ENCODE measurements at regions not wholly inside any gene's neighbourhood (a gene's known extent, or its start where the extent isn't known, plus 50 kb on each side); places are given as distances from the start of the nearest gene placed in this dataset.
A peak's percentile ranks its signal among the peaks of the same experiment; 100 is the strongest.

- TF ChIP-seq YY1 (IDR thresholded peaks at IDR 0.05; ENCODE audit: borderline replicate concordance in 1 of 3, control insufficient read depth in 1 of 3, extremely low read depth in 1 of 3, insufficient read depth in 3 of 3, insufficient read length in 1 of 3, insufficient replicate concordance in 2 of 3, low read depth in 1 of 3, low read length in 2 of 3) (peak in 2 of 3 experiments; percentile 52 to 84), ZNF165 (CRISPR knock-in tag; IDR thresholded peaks at IDR 0.05; ENCODE audit: borderline replicate concordance) (no peak)
These were observed 282.3 kb downstream of the EIPR1 start (continued) for GRCh38 chr2:3094999-3095958.

DNA sequence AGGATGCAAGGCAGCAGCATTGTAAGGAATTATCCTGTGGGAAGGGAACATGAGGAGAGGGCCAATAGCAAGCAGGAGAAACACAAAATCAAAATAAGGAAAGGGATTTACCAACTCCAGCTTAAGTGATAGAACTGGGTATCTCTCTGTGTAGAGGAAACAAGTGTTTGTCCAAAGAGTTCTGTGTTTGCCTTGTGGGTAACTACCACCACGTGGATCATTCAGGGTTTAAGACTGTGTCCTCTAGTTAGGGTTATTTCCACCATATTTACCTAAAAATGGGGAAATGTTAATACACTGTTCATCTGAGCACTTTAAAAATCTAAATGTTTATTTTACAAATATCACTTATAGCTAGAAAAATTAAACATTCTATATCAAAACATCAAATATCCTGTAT lies 283.3 kb downstream of the EIPR1 start:
- no peak for FAIRE-seq
- Histone ChIP-seq H3K9me1 (ENCODE audit: control insufficient read depth, insufficient read depth, low read length) (peaks cover 3% of the 10 kb centered on the region), H3K4me1 (replicated peaks in 1 of 2; ENCODE audit: control insufficient read depth in 2 of 2, insufficient read depth in 2 of 2, low read length in 2 of 2) (peaks cover 13% of the 10 kb centered on the region in 2 experiments; a peak in 3 of 5 replicates), H2AFZ (ENCODE audit: low read depth, low read length) (peak overlapping the region; percentile 81; the same call in 1 of the 2 replicates), H3K9me3 (replicated peaks; ENCODE audit: control insufficient read depth, insufficient read depth, low read depth, low read length) (no peaks in the 10 kb centered on the region), H3K4me2 (ENCODE audit: insufficient read depth, low read length) (no peak overlapping the region), H3K27me3 (ENCODE audit: control insufficient read depth in 2 of 2, insufficient read depth in 2 of 2, low read length in 2 of 2) (peaks cover 5 to 20% of the 10 kb centered on the region in 2 experiments; a peak in 4 of 5 replicates), H3K9ac (ENCODE audit: insufficient read depth in 1 of 2, low read depth in 2 of 2, low read length in 2 of 2) (no peak overlapping the region), H3K36me3 (ENCODE audit: control insufficient read depth, insufficient read depth, low read length) (no peaks in the 10 kb centered on the region), H3K4me3 (no peak overlapping the region), H4K20me1 (replicated peaks; ENCODE audit: control insufficient read depth, insufficient read depth, low read length) (no peaks in the 10 kb centered on the region), H3K79me2 (ENCODE audit: control insufficient read depth, insufficient read depth, low read length) (no peaks in the 10 kb centered on the region), H3K27ac (ENCODE audit: extremely low read depth, low read depth, low read length) (no peak overlapping the region)
- intact Hi-C loops (cut with micrococcal nuclease) (no loop called here), in situ Hi-C loops (cut with MboI) (no loop called here)
- no peak for ATAC-seq
- ChIA-PET CTCF (ENCODE audit: low intra/inter-chr PET ratio) (no interaction called here), POLR2A (no interaction called here)
- WGBS (ENCODE audit: insufficient coverage, low coverage, missing lambda C conversion rate), result 12% methylated on average over 1 of the region's 1 CpG
- BruUV-seq (replicated peaks), result no TSS peak
- no peak for DNase-seq (ENCODE audit: extremely low read depth in 1 of 4, low spot score in 3 of 4)
- no peak for TF ChIP-seq TRIM24 (IDR thresholded peaks at IDR 0.05)
- no peak for TF ChIP-seq FOXM1 (IDR thresholded peaks at IDR 0.05; ENCODE audit: low read depth)
- no peak for TF ChIP-seq FOXM1 (CRISPR knock-in tag; IDR thresholded peaks at IDR 0.05; ENCODE audit: low read depth)
- no peak for TF ChIP-seq ZNF212 (CRISPR knock-in tag; IDR thresholded peaks at IDR 0.05)
- TF ChIP-seq BRD9 (IDR thresholded peaks at IDR 0.05; ENCODE audit: low read depth, partially characterized antibody), result no peak
- no peak for TF ChIP-seq COPS2 (conservative IDR thresholded peaks at IDR 0.05)
- no peak for TF ChIP-seq FOSL1 (tag; conservative IDR thresholded peaks at IDR 0.05)
- TF ChIP-seq ZNF57 (CRISPR knock-in tag; IDR thresholded peaks at IDR 0.05), result no peak
- TF ChIP-seq, protein P1, sequence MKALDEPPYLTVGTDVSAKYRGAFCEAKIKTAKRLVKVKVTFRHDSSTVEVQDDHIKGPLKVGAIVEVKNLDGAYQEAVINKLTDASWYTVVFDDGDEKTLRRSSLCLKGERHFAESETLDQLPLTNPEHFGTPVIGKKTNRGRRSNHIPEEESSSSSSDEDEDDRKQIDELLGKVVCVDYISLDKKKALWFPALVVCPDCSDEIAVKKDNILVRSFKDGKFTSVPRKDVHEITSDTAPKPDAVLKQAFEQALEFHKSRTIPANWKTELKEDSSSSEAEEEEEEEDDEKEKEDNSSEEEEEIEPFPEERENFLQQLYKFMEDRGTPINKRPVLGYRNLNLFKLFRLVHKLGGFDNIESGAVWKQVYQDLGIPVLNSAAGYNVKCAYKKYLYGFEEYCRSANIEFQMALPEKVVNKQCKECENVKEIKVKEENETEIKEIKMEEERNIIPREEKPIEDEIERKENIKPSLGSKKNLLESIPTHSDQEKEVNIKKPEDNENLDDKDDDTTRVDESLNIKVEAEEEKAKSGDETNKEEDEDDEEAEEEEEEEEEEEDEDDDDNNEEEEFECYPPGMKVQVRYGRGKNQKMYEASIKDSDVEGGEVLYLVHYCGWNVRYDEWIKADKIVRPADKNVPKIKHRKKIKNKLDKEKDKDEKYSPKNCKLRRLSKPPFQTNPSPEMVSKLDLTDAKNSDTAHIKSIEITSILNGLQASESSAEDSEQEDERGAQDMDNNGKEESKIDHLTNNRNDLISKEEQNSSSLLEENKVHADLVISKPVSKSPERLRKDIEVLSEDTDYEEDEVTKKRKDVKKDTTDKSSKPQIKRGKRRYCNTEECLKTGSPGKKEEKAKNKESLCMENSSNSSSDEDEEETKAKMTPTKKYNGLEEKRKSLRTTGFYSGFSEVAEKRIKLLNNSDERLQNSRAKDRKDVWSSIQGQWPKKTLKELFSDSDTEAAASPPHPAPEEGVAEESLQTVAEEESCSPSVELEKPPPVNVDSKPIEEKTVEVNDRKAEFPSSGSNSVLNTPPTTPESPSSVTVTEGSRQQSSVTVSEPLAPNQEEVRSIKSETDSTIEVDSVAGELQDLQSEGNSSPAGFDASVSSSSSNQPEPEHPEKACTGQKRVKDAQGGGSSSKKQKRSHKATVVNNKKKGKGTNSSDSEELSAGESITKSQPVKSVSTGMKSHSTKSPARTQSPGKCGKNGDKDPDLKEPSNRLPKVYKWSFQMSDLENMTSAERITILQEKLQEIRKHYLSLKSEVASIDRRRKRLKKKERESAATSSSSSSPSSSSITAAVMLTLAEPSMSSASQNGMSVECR (CRISPR knock-in tag; IDR thresholded peaks at IDR 0.05), result no peak
- TF ChIP-seq KHSRP (IDR thresholded peaks at IDR 0.05), result no peak
- TF ChIP-seq ZNF140 (CRISPR knock-in tag; IDR thresholded peaks at IDR 0.05), result no peak
- no peak for TF ChIP-seq E2F3 (CRISPR knock-in tag; IDR thresholded peaks at IDR 0.05)
- no peak for TF ChIP-seq SNIP1 (IDR thresholded peaks at IDR 0.05; ENCODE audit: low read depth)
- TF ChIP-seq OTX1 (CRISPR knock-in tag; IDR thresholded peaks at IDR 0.05), result no peak
- TF ChIP-seq, protein P2, sequence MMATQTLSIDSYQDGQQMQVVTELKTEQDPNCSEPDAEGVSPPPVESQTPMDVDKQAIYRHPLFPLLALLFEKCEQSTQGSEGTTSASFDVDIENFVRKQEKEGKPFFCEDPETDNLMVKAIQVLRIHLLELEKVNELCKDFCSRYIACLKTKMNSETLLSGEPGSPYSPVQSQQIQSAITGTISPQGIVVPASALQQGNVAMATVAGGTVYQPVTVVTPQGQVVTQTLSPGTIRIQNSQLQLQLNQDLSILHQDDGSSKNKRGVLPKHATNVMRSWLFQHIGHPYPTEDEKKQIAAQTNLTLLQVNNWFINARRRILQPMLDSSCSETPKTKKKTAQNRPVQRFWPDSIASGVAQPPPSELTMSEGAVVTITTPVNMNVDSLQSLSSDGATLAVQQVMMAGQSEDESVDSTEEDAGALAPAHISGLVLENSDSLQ (IDR thresholded peaks at IDR 0.05), result no peak

All from K562 (cell line).